SK-N-SH (cell line): ENCODE measurements at regions not wholly inside any gene's neighbourhood (a gene's known extent, or its start where the extent isn't known, plus 50 kb on each side); places are given as distances from the start of the nearest gene placed in this dataset.
"Not testable (repeated sequence)": the region's sequence is repeated elsewhere in the genome, so short reads cannot be mapped to it uniquely, and the experiment has no call there.

ENCODE experiments used
- CTCF ChIA-PET: fragments of 300-600, 350-600 bp; formaldehyde crosslinking; extraction: SDS; loops from one replicate; lab custom pipeline; 2021; lab: Yijun Ruan, JAX
- POLR2A ChIA-PET: fragments of 350-600 bp; sonication (Branson Sonifier 250); formaldehyde crosslinking; extraction: SDS; loops from one replicate; lab custom pipeline; 2020; ENCODE audit warnings: antibody characterized with exemption, inconsistent platforms; lab: Yijun Ruan, JAX
- DNase-seq: peaks from one replicate; pipeline ENCODE4 v3.0.0; 2012
- H2AFZ ChIP-seq: fragments of 200-600 bp; sonication (generic); 2 replicates; pipeline ENCODE4 v1.8.1; 2016; ENCODE audit warnings: antibody characterized with exemption, mild to moderate bottlenecking, low read depth
- H3F3A ChIP-seq: fragments of 200-600 bp; sonication (generic); replicated peaks from 2 replicates; pipeline ENCODE3; 2016; ENCODE audit warnings: antibody characterized with exemption, mild to moderate bottlenecking; ENCODE audit not compliant: insufficient read depth
- H3K27ac ChIP-seq, 2 experiments: fragments of 200-500 bp in 1 of 2; fragments of 200-600 bp in 1 of 2; sonication (Bioruptor generic) in 1 of 2; sonication (generic), shearing (Covaris generic) in 1 of 2; 2 replicates each; pipeline versions ENCODE4 v1.5.1 to v1.6.1; 2014 to 2016; ENCODE audit warnings: low read depth in 2 of 2, inconsistent platforms in 1 of 2, low read length in 1 of 2, mild to moderate bottlenecking in 1 of 2, mixed read lengths in 1 of 2
- H3K27me3 ChIP-seq: fragments of 200-600 bp; sonication (generic), shearing (Covaris generic); 2 replicates; pipeline ENCODE4 v1.6.1; 2016; ENCODE audit warnings: mixed run types; ENCODE audit not compliant: insufficient read depth
- H3K36me3 ChIP-seq, 2 experiments: fragments of 200-500 bp in 1 of 2; fragments of 200-600 bp in 1 of 2; sonication (Bioruptor generic) in 1 of 2; sonication (generic) in 1 of 2; replicated peaks in 1 of 2; 2 replicates each; pipeline versions ENCODE3 to v1.5.1; 2014 to 2016; ENCODE audit warnings: low read length in 1 of 2, mild to moderate bottlenecking in 1 of 2; ENCODE audit not compliant: insufficient read depth in 2 of 2, control insufficient read depth in 1 of 2
- H3K4me1 ChIP-seq, 2 experiments: fragments of 200-500 bp in 1 of 2; fragments of 200-600 bp in 1 of 2; sonication (Bioruptor generic) in 1 of 2; sonication (generic), shearing (Covaris generic) in 1 of 2; 2 replicates each; pipeline versions ENCODE4 v1.5.1 to v1.6.1; 2014 to 2016; ENCODE audit warnings: low read depth in 1 of 2, low read length in 1 of 2, mixed run types in 1 of 2; ENCODE audit not compliant: insufficient read depth in 2 of 2, control insufficient read depth in 1 of 2
- H3K4me2 ChIP-seq: fragments of 200-600 bp; sonication (generic), shearing (Covaris generic); 2 replicates; pipeline ENCODE4 v1.6.1; 2017; ENCODE audit warnings: mixed run types
- H3K4me3 ChIP-seq, 2 experiments: fragments of 200-500 bp in 1 of 2; fragments of 200-600 bp in 1 of 2; sonication (Bioruptor generic) in 1 of 2; sonication (generic), shearing (Covaris generic) in 1 of 2; 2 replicates each; pipeline versions ENCODE4 v1.5.1 to v1.8.1; 2014 to 2016; ENCODE audit warnings: low read depth in 2 of 2, inconsistent platforms in 1 of 2, low read length in 1 of 2, mild to moderate bottlenecking in 1 of 2, mixed read lengths in 1 of 2, moderate library complexity in 1 of 2
- H3K79me2 ChIP-seq: fragments of 200-600 bp; sonication (generic); 2 replicates; pipeline ENCODE4 v1.8.1; 2017; ENCODE audit warnings: mild to moderate bottlenecking; ENCODE audit not compliant: insufficient read depth
- H3K9ac ChIP-seq: fragments of 200-600 bp; sonication (generic); 2 replicates; pipeline ENCODE4 v1.6.1; 2017; ENCODE audit warnings: mixed run types
- H3K9me2 ChIP-seq: fragments of 200-600 bp; sonication (generic); 2 replicates; pipeline ENCODE4 v1.6.1; 2017; ENCODE audit warnings: mixed run types
- H3K9me3 ChIP-seq: fragments of 200-600 bp; sonication (generic); 2 replicates; pipeline ENCODE4 v1.6.1; 2017; ENCODE audit warnings: mixed run types, mild to moderate bottlenecking, moderate library complexity
- H4K20me1 ChIP-seq: fragments of 200-600 bp; sonication (generic); 2 replicates; pipeline ENCODE4 v1.6.1; 2017; ENCODE audit warnings: mild to moderate bottlenecking, mixed run types; ENCODE audit not compliant: insufficient read depth
- ELF1 ChIP-seq: IDR thresholded peaks from 2 replicates; pipeline ENCODE4 v1.4.0; 2012
- EZH2phosphoT487 ChIP-seq: fragments of 200-600 bp; sonication (generic); IDR thresholded peaks from 2 replicates; pipeline ENCODE4 v1.6.1; 2017; ENCODE audit warnings: low read depth, mixed run types, mild to moderate bottlenecking, antibody characterized with exemption, moderate library complexity, borderline replicate concordance
- FOSL2 ChIP-seq: IDR thresholded peaks from 2 replicates; pipeline ENCODE4 v1.4.0; 2012; ENCODE audit warnings: low read depth, mild to moderate bottlenecking, moderate library complexity, borderline replicate concordance
- FOXJ3 ChIP-seq: sonication (generic); formaldehyde crosslinking; IDR thresholded peaks from 2 replicates; pipeline ENCODE4 v1.5.1; 2020; ENCODE audit warnings: mild to moderate bottlenecking, missing genetic modification reagents
- FOXM1 ChIP-seq: IDR thresholded peaks from 2 replicates; pipeline ENCODE4 v1.4.0; 2012; ENCODE audit warnings: low read depth, mild to moderate bottlenecking
- GATA2 ChIP-seq: sonication (generic); formaldehyde crosslinking; IDR thresholded peaks from 2 replicates; pipeline ENCODE4 v1.5.0; 2020; ENCODE audit warnings: mild to moderate bottlenecking, missing genetic modification reagents
- JUND ChIP-seq: IDR thresholded peaks from 2 replicates; pipeline ENCODE4 v1.4.0; 2012
- MEF2A ChIP-seq: IDR thresholded peaks from 2 replicates; pipeline ENCODE4 v1.4.0; 2012; ENCODE audit warnings: low read depth, borderline replicate concordance
- NFIC ChIP-seq: IDR thresholded peaks from 2 replicates; pipeline ENCODE4 v1.4.0; 2012; ENCODE audit warnings: borderline replicate concordance
- PBX3 ChIP-seq: IDR thresholded peaks from 2 replicates; pipeline ENCODE4; 2012
- POLR2AphosphoS5 ChIP-seq: IDR thresholded peaks from 2 replicates; pipeline ENCODE4 v1.6.1; 2012; ENCODE audit warnings: low read depth, low read length
- RAD21 ChIP-seq: IDR thresholded peaks from 2 replicates; pipeline ENCODE4 v1.6.1; 2012; ENCODE audit warnings: mild to moderate bottlenecking, low read length
- RXRA ChIP-seq: IDR thresholded peaks from 2 replicates; pipeline ENCODE4 v1.4.0; 2012; ENCODE audit warnings: low read depth, mild to moderate bottlenecking, borderline replicate concordance
- SIN3A ChIP-seq: IDR thresholded peaks from 2 replicates; pipeline ENCODE4 v1.6.1; 2012; ENCODE audit warnings: low read depth, mild to moderate bottlenecking, low read length, moderate library complexity, borderline replicate concordance
- TCF12 ChIP-seq: IDR thresholded peaks from 2 replicates; pipeline ENCODE4 v1.4.0; 2012
- TEAD4 ChIP-seq: IDR thresholded peaks from 2 replicates; pipeline ENCODE4 v1.4.0; 2012; ENCODE audit warnings: mild to moderate bottlenecking, borderline replicate concordance; ENCODE audit not compliant: insufficient read depth
- USF1 ChIP-seq: IDR thresholded peaks from 2 replicates; pipeline ENCODE4 v1.4.0; 2012; ENCODE audit warnings: low read depth, borderline replicate concordance
- YY1 ChIP-seq: IDR thresholded peaks from 2 replicates; pipeline ENCODE4 v1.4.0; 2012; ENCODE audit warnings: low read depth, mild to moderate bottlenecking
- ZBTB33 ChIP-seq: IDR thresholded peaks from 2 replicates; pipeline ENCODE4 v1.4.0; 2012; ENCODE audit warnings: low read depth, borderline replicate concordance
- WGBS: methylation state at CpG from one replicate; pipeline ENCODE4 v1.1.6; 2017; ENCODE audit warnings: low lambda C conversion rate; 5-methylcytosine and 5-hydroxymethylcytosine counted together

GRCh38 chr1:166395729-166396128 lies 228.9 kb upstream of the FAM78B start:
- Histone ChIP-seq H4K20me1 (no peaks in the 10 kb centered on the region), H3K4me2 (no peak overlapping the region), H3K27ac (no peak overlapping the region), H3K9me3 (no peaks in the 10 kb centered on the region), H3K9me2 (no peaks in the 10 kb centered on the region), H3K4me1 (no peaks in the 10 kb centered on the region), H2AFZ (no peak overlapping the region), H3K9ac (no peak overlapping the region), H3K79me2 (no peaks in the 10 kb centered on the region), H3F3A (no peaks in the 10 kb centered on the region), H3K4me3 (no peak overlapping the region), H3K36me3 (no peaks in the 10 kb centered on the region), H3K27me3 (no peaks in the 10 kb centered on the region)
- ChIA-PET POLR2A (no interaction called here), CTCF (no interaction called here)
- DNase-seq = no peak
- TF ChIP-seq YY1 (no peak), SIN3A (no peak), FOXM1 (no peak), FOSL2 (no peak), MEF2A (no peak), GATA2 (CRISPR knock-in tag) (no peak), TEAD4 (no peak), FOXJ3 (CRISPR knock-in tag) (no peak), TCF12 (no peak), RAD21 (no peak), RXRA (no peak), POLR2AphosphoS5 (no peak), PBX3 (no peak)

- H3K4me2 ChIP-seq, H3F3A ChIP-seq, H3K9me3 ChIP-seq, H3K79me2 ChIP-seq, H3K9ac ChIP-seq, H3K27me3 ChIP-seq, H3K4me3 ChIP-seq, DNase-seq, H3K4me1 ChIP-seq, H2AFZ ChIP-seq, H3K27ac ChIP-seq, H3K9me2 ChIP-seq, CTCF ChIA-PET, H4K20me1 ChIP-seq, H3K36me3 ChIP-seq: not testable (repeated sequence)
- POLR2A ChIA-PET = interaction anchor here (0.5 kb wide), 1 partner anchor 13 kb away, joined by 3 read pairs; no protein-coding TSS in a partner anchor
- 7% methylated on average over 9 of the region's 9 CpGs for WGBS
Measured at GRCh38 chr1:166409253-166410082, 242.7 kb upstream of the FAM78B start.

GRCh38 chr1:166410083-166410385 lies 243.2 kb upstream of the FAM78B start:
- Histone ChIP-seq H4K20me1 (no peaks in the 10 kb centered on the region), H3K9me2 (no peaks in the 10 kb centered on the region), H3K9me3 (no peaks in the 10 kb centered on the region), H3K9ac (no peak overlapping the region), H2AFZ (no peak overlapping the region), H3F3A (no peaks in the 10 kb centered on the region), H3K4me1 (no peaks in the 10 kb centered on the region), H3K27me3 (no peaks in the 10 kb centered on the region), H3K36me3 (no peaks in the 10 kb centered on the region), H3K4me2 (no peak overlapping the region), H3K27ac (no peak overlapping the region), H3K4me3 (no peak overlapping the region), H3K79me2 (no peaks in the 10 kb centered on the region)
- ChIA-PET CTCF (no interaction called here), POLR2A (no interaction called here)
- WGBS = 22% methylated on average over 3 of the region's 3 CpGs
- DNase-seq = no peak
- TF ChIP-seq FOXJ3 (CRISPR knock-in tag) = no peak
- no peak for TF ChIP-seq JUND
- no peak for TF ChIP-seq EZH2phosphoT487
- no peak for TF ChIP-seq PBX3
- TF ChIP-seq ZBTB33 = no peak
- TF ChIP-seq FOSL2 = no peak
- TF ChIP-seq USF1 = no peak
- no peak for TF ChIP-seq RXRA
- no peak for TF ChIP-seq NFIC
- no peak for TF ChIP-seq POLR2AphosphoS5
- TF ChIP-seq FOXM1 = no peak
- TF ChIP-seq ELF1 = no peak
